CD8-positive, alpha-beta memory T cell (primary cell): ENCODE measurements at regions not wholly inside any gene's neighbourhood (a gene's known extent, or its start where the extent isn't known, plus 50 kb on each side); places are given as distances from the start of the nearest gene placed in this dataset.
"Not testable (repeated sequence)": the region's sequence is repeated elsewhere in the genome, so short reads cannot be mapped to it uniquely, and the experiment has no call there.

Experiments
- CTCF ChIA-PET: fragments of 350-600 bp; sonication (Branson Sonifier 250); formaldehyde crosslinking; loops from one replicate; lab custom pipeline; 2021; ENCODE audit warnings: antibody characterized with exemption; lab: Charles Lee
- POLR2A ChIA-PET: fragments of 350-600 bp; sonication (Branson Sonifier 250); formaldehyde crosslinking; loops from one replicate; lab custom pipeline; 2021; ENCODE audit warnings: antibody characterized with exemption; lab: Charles Lee
- DNase-seq, 5 donors: peaks; one replicate each; pipeline versions ENCODE4 v3.0.0 to v3.0.0-alpha.2; 2020 to 2022; ENCODE audit warnings: mixed read lengths in 1 of 5
- H3K27ac ChIP-seq: one replicate; pipeline ENCODE4 v1.7.0; 2013; ENCODE audit warnings: low read depth, mild to moderate bottlenecking, low read length, moderate library complexity
- H3K27me3 ChIP-seq: 2 replicates; pipeline ENCODE4 v1.7.0; 2013; ENCODE audit warnings: low read length, mild to moderate bottlenecking; ENCODE audit not compliant: insufficient read depth, poor library complexity, severe bottlenecking
- H3K36me3 ChIP-seq: 2 replicates; pipeline ENCODE4 v1.7.0; 2013; ENCODE audit warnings: mild to moderate bottlenecking, low read length, moderate library complexity; ENCODE audit not compliant: insufficient read depth
- H3K4me1 ChIP-seq: 2 replicates; pipeline ENCODE4 v1.7.0; 2013; ENCODE audit warnings: mild to moderate bottlenecking, low read length, moderate library complexity; ENCODE audit not compliant: insufficient read depth
- H3K4me3 ChIP-seq: 2 replicates; pipeline ENCODE4 v1.7.0; 2013; ENCODE audit warnings: mild to moderate bottlenecking, low read length
- H3K9me3 ChIP-seq: 2 replicates; pipeline ENCODE4 v1.7.0; 2013; ENCODE audit warnings: mild to moderate bottlenecking, low read length
- H3K27ac Mint-ChIP-seq, 8 donors: one replicate each; pipeline ENCODE4 v1.8.0; 2020 to 2021; ENCODE audit warnings: mixed read lengths in 8 of 8, mild to moderate bottlenecking in 6 of 8, inconsistent platforms in 3 of 8, moderate library complexity in 3 of 8
- H3K27me3 Mint-ChIP-seq, 2 donors: one replicate each; pipeline ENCODE4 v1.8.0; 2020 to 2021; ENCODE audit warnings: mixed read lengths in 2 of 2, mild to moderate bottlenecking in 1 of 2, moderate library complexity in 1 of 2
- H3K36me3 Mint-ChIP-seq, 3 donors: one replicate each; pipeline ENCODE4 v1.8.0; 2020 to 2021; ENCODE audit warnings: mixed read lengths in 3 of 3, inconsistent platforms in 1 of 3, mild to moderate bottlenecking in 1 of 3
- H3K4me1 Mint-ChIP-seq, 3 donors: one replicate each; pipeline ENCODE4 v1.8.0; 2020 to 2021; ENCODE audit warnings: mixed read lengths in 3 of 3, inconsistent platforms in 1 of 3, mild to moderate bottlenecking in 1 of 3
- H3K4me3 Mint-ChIP-seq, 7 donors: one replicate each; pipeline ENCODE4 v1.8.0; 2020 to 2021; ENCODE audit warnings: mixed read lengths in 7 of 7, mild to moderate bottlenecking in 6 of 7, moderate library complexity in 4 of 7, inconsistent platforms in 2 of 7
- H3K9me3 Mint-ChIP-seq, 5 donors: one replicate each; pipeline ENCODE4 v1.8.0; 2020 to 2022; ENCODE audit warnings: mixed read lengths in 5 of 5, mild to moderate bottlenecking in 3 of 5, moderate library complexity in 2 of 5, inconsistent platforms in 1 of 5

- H3K9me3 Mint-ChIP-seq, result peaks cover 1 to 10% (median 6%) of the 10 kb centered on the region in 5 donors
- CTCF ChIA-PET, result no interaction called here
- POLR2A ChIA-PET, result no interaction called here
These were observed 754.5 kb upstream of the MIR17HG start for GRCh38 chr13:90592943-90593342.

GRCh38 chr13:90594681-90595080 lies 752.8 kb upstream of the MIR17HG start:
- DNase-seq, result no peak
- no peak overlapping the region for H3K27ac ChIP-seq
- Mint-ChIP-seq H3K27me3 (no peaks in the 10 kb centered on the region), H3K27ac (no peak overlapping the region), H3K4me1 (no peaks in the 10 kb centered on the region), H3K36me3 (no peaks in the 10 kb centered on the region), H3K4me3 (no peak overlapping the region), H3K9me3 (peaks cover 1 to 10% (median 6%) of the 10 kb centered on the region in 5 donors)
- H3K4me3 ChIP-seq, result no peak overlapping the region
- ChIA-PET POLR2A (no interaction called here), CTCF (no interaction called here)
- no peaks in the 10 kb centered on the region for H3K4me1 ChIP-seq
- no peaks in the 10 kb centered on the region for H3K9me3 ChIP-seq
- no peaks in the 10 kb centered on the region for H3K27me3 ChIP-seq
- H3K36me3 ChIP-seq, result no peaks in the 10 kb centered on the region

More at GRCh38 chr13:90592943-90593342, 754.5 kb upstream of the MIR17HG start:
- Histone ChIP-seq H3K27ac (no peak overlapping the region), H3K27me3 (no peaks in the 10 kb centered on the region), H3K36me3 (no peaks in the 10 kb centered on the region), H3K9me3 (no peaks in the 10 kb centered on the region), H3K4me1 (no peaks in the 10 kb centered on the region), H3K4me3 (no peak overlapping the region)
- DNase-seq, result no peak
- no peaks in the 10 kb centered on the region for H3K27me3 Mint-ChIP-seq
- no peak overlapping the region for H3K27ac Mint-ChIP-seq
- H3K36me3 Mint-ChIP-seq, result no peaks in the 10 kb centered on the region
- no peak overlapping the region for H3K4me3 Mint-ChIP-seq
- no peaks in the 10 kb centered on the region for H3K4me1 Mint-ChIP-seq

GRCh38 chr13:90605664-90606063 lies 741.8 kb upstream of the MIR17HG start:
- H3K4me3 Mint-ChIP-seq, result no peak overlapping the region
- H3K36me3 ChIP-seq, result no peaks in the 10 kb centered on the region
- no peaks in the 10 kb centered on the region for H3K4me1 Mint-ChIP-seq
- no peaks in the 10 kb centered on the region for H3K27me3 ChIP-seq
- no peak for DNase-seq
- H3K4me3 ChIP-seq, result no peak overlapping the region
- peaks cover 0 to 15% (median 6%) of the 10 kb centered on the region in 5 donors for H3K9me3 Mint-ChIP-seq
- no peaks in the 10 kb centered on the region for H3K9me3 ChIP-seq
- no peaks in the 10 kb centered on the region for H3K36me3 Mint-ChIP-seq
- H3K4me1 ChIP-seq, result no peaks in the 10 kb centered on the region
- no peak overlapping the region for H3K27ac Mint-ChIP-seq
- no peak overlapping the region for H3K27ac ChIP-seq
- H3K27me3 Mint-ChIP-seq, result no peaks in the 10 kb centered on the region
- CTCF ChIA-PET, result no interaction called here
- POLR2A ChIA-PET, result no interaction called here

GRCh38 chr13:90606921-90607320 lies 740.6 kb upstream of the MIR17HG start:
- H3K36me3 ChIP-seq, H3K4me3 Mint-ChIP-seq, H3K27me3 Mint-ChIP-seq, POLR2A ChIA-PET, H3K9me3 ChIP-seq, H3K27ac Mint-ChIP-seq, H3K27me3 ChIP-seq, DNase-seq, H3K27ac ChIP-seq, H3K36me3 Mint-ChIP-seq, CTCF ChIA-PET, H3K4me3 ChIP-seq, H3K4me1 Mint-ChIP-seq, H3K4me1 ChIP-seq: not testable (repeated sequence)
- H3K9me3 Mint-ChIP-seq, result peaks cover 0 to 15% (median 7%) of the 10 kb centered on the region in 5 donors

GRCh38 chr13:90612391-90612790 lies 735.1 kb upstream of the MIR17HG start:
- Histone ChIP-seq H3K9me3 (peaks cover 1% of the 10 kb centered on the region), H3K27ac (no peak overlapping the region), H3K27me3 (no peaks in the 10 kb centered on the region), H3K36me3 (no peaks in the 10 kb centered on the region), H3K4me3 (no peak overlapping the region), H3K4me1 (no peaks in the 10 kb centered on the region)
- no peak for DNase-seq
- Mint-ChIP-seq H3K27me3 (no peaks in the 10 kb centered on the region), H3K27ac (no peak overlapping the region), H3K4me3 (no peak overlapping the region), H3K36me3 (no peaks in the 10 kb centered on the region), H3K4me1 (no peaks in the 10 kb centered on the region), H3K9me3 (peaks cover 2 to 13% (median 4%) of the 10 kb centered on the region in 5 donors)
- CTCF ChIA-PET, result no interaction called here
- POLR2A ChIA-PET, result no interaction called here

- no peak overlapping the region for H3K4me3 Mint-ChIP-seq
- H3K27me3 ChIP-seq, result no peaks in the 10 kb centered on the region
- POLR2A ChIA-PET, result no interaction called here
These were observed 734.3 kb upstream of the MIR17HG start for GRCh38 chr13:90613076-90613795.

GRCh38 chr13:90615236-90615635 lies 732.3 kb upstream of the MIR17HG start:
- H3K4me3 Mint-ChIP-seq, result no peak overlapping the region
- CTCF ChIA-PET, result no interaction called here
- H3K27ac Mint-ChIP-seq, result no peak overlapping the region
- Histone ChIP-seq H3K9me3 (peaks cover 4% of the 10 kb centered on the region), H3K4me1 (no peaks in the 10 kb centered on the region), H3K4me3 (no peak overlapping the region), H3K27ac (no peak overlapping the region), H3K36me3 (no peaks in the 10 kb centered on the region), H3K27me3 (no peaks in the 10 kb centered on the region)
- H3K36me3 Mint-ChIP-seq, result no peaks in the 10 kb centered on the region
- no peaks in the 10 kb centered on the region for H3K27me3 Mint-ChIP-seq
- no peak for DNase-seq
- POLR2A ChIA-PET, result no interaction called here
- H3K4me1 Mint-ChIP-seq, result no peaks in the 10 kb centered on the region
- peaks cover 0 to 8% (median 5%) of the 10 kb centered on the region in 5 donors for H3K9me3 Mint-ChIP-seq

More at GRCh38 chr13:90613076-90613795, 734.3 kb upstream of the MIR17HG start:
- no peak overlapping the region for H3K27ac ChIP-seq
- no peak for DNase-seq
- Mint-ChIP-seq H3K27ac (no peak overlapping the region), H3K9me3 (peaks cover 0 to 8% (median 3%) of the 10 kb centered on the region in 5 donors), H3K27me3 (no peaks in the 10 kb centered on the region), H3K36me3 (no peaks in the 10 kb centered on the region), H3K4me1 (no peaks in the 10 kb centered on the region)
- H3K4me3 ChIP-seq, result no peak overlapping the region
- CTCF ChIA-PET, result no interaction called here
- no peaks in the 10 kb centered on the region for H3K4me1 ChIP-seq
- peaks cover 4% of the 10 kb centered on the region for H3K9me3 ChIP-seq
- no peaks in the 10 kb centered on the region for H3K36me3 ChIP-seq

GRCh38 chr13:90615767-90616166 lies 731.7 kb upstream of the MIR17HG start:
- no peaks in the 10 kb centered on the region for H3K36me3 ChIP-seq
- no peaks in the 10 kb centered on the region for H3K4me1 Mint-ChIP-seq
- H3K27ac Mint-ChIP-seq, result no peak overlapping the region
- H3K27ac ChIP-seq, result no peak overlapping the region
- DNase-seq, result no peak
- H3K4me1 ChIP-seq, result no peaks in the 10 kb centered on the region
- ChIA-PET CTCF (no interaction called here), POLR2A (no interaction called here)
- H3K27me3 Mint-ChIP-seq, result no peaks in the 10 kb centered on the region
- peaks cover 0 to 8% (median 5%) of the 10 kb centered on the region in 5 donors for H3K9me3 Mint-ChIP-seq
- H3K27me3 ChIP-seq, result no peaks in the 10 kb centered on the region
- no peak overlapping the region for H3K4me3 Mint-ChIP-seq
- H3K36me3 Mint-ChIP-seq, result no peaks in the 10 kb centered on the region
- peaks cover 4% of the 10 kb centered on the region for H3K9me3 ChIP-seq
- no peak overlapping the region for H3K4me3 ChIP-seq
